Thyroid gland (tissue), 4 donors: ENCODE measurements at regions not wholly inside any gene's neighbourhood (a gene's known extent, or its start where the extent isn't known, plus 50 kb on each side); places are given as distances from the start of the nearest gene placed in this dataset.

ENCODE experiments used
- DNase-seq, 2 donors: peaks; one replicate each; pipeline ENCODE4 v3.0.0-alpha.2; 2019
- H3K27ac ChIP-seq, 3 donors: fragments of 200-600 bp; sonication (generic); 1 replicate in 2 of 3; 2 replicates in 1 of 3; pipeline ENCODE4 v1.5.1; 2016 to 2019; ENCODE audit warnings: mild to moderate bottlenecking in 1 of 3, moderate library complexity in 1 of 3
- H3K27me3 ChIP-seq: fragments of 200-600 bp; sonication (generic); one replicate; pipeline ENCODE4 v1.5.1; 2019
- H3K36me3 ChIP-seq, 2 donors: fragments of 200-600 bp; sonication (generic); one replicate each; pipeline ENCODE4 v1.5.1; 2016 to 2019
- H3K4me1 ChIP-seq, 2 donors: fragments of 200-600 bp; sonication (generic); one replicate each; pipeline ENCODE4 v1.5.1; 2017 to 2019
- H3K4me3 ChIP-seq, 3 donors: fragments of 200-600 bp; sonication (generic); replicated peaks in 1 of 3; 1 replicate in 2 of 3; 2 replicates in 1 of 3; pipeline ENCODE4 v1.5.1; 2016; ENCODE audit warnings: mild to moderate bottlenecking in 1 of 3
- H3K9me3 ChIP-seq: fragments of 200-600 bp; sonication (generic); one replicate; pipeline ENCODE4 v1.5.1; 2017
- POLR2A ChIP-seq, 2 donors: fragments of 450-650 bp; IDR thresholded peaks; one replicate each; pipeline ENCODE4 v1.6.1; 2017; ENCODE audit warnings: antibody characterized with exemption in 2 of 2, mild to moderate bottlenecking in 2 of 2, moderate library complexity in 1 of 2
- WGBS, 2 donors: methylation state at CpG; one replicate each; pipeline ENCODE4 v1.1.5; 2017; 5-methylcytosine and 5-hydroxymethylcytosine counted together
- intact Hi-C: fragments of 100-400 bp; cut with DNase I; formaldehyde crosslinking; loops from one replicate; pipeline ENCODE4 v1.15.1; 2023
- TF ChIP-seq, protein P1 (sequence below), 6 experiments: fragments of 200-600 bp in 3 of 6; fragments of 450-650 bp in 3 of 6; sonication (generic) in 3 of 6; IDR thresholded peaks; one replicate each; pipeline ENCODE4 v1.5.1; 2016 to 2019; ENCODE audit warnings: antibody characterized with exemption in 6 of 6, mild to moderate bottlenecking in 2 of 6, inconsistent platforms in 1 of 6, moderate library complexity in 1 of 6

DNA sequence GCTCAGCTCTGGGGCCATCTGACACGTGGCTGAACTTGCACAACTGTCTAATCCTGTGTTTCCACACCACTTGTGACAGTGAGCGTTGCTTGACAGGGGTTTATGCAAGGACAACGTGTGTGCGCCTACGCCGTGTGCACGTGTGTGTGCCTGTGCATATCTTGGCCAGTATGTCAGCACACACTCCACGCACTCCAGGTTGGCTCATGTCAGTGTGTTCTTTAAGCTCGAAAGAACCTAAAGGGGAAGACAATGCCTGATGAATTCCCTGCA lies 85.6 kb upstream of the SALL3 start:
- TF ChIP-seq POLR2A (IDR thresholded peaks at IDR 0.05) = no peak
- TF ChIP-seq, protein P1, sequence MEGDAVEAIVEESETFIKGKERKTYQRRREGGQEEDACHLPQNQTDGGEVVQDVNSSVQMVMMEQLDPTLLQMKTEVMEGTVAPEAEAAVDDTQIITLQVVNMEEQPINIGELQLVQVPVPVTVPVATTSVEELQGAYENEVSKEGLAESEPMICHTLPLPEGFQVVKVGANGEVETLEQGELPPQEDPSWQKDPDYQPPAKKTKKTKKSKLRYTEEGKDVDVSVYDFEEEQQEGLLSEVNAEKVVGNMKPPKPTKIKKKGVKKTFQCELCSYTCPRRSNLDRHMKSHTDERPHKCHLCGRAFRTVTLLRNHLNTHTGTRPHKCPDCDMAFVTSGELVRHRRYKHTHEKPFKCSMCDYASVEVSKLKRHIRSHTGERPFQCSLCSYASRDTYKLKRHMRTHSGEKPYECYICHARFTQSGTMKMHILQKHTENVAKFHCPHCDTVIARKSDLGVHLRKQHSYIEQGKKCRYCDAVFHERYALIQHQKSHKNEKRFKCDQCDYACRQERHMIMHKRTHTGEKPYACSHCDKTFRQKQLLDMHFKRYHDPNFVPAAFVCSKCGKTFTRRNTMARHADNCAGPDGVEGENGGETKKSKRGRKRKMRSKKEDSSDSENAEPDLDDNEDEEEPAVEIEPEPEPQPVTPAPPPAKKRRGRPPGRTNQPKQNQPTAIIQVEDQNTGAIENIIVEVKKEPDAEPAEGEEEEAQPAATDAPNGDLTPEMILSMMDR (IDR thresholded peaks at IDR 0.05) = no peak
- intact Hi-C loops = no loop called here
- no peak overlapping the region for H3K27ac ChIP-seq
- no peaks in the 10 kb centered on the region for H3K4me1 ChIP-seq
- H3K4me3 ChIP-seq = no peak overlapping the region
- H3K36me3 ChIP-seq = no peaks in the 10 kb centered on the region
- 79 to 87% methylated on average over 9 of the region's 9 CpGs for WGBS, 2 donors
- H3K27me3 ChIP-seq = no peaks in the 10 kb centered on the region
- no peak for DNase-seq
- H3K9me3 ChIP-seq = no peaks in the 10 kb centered on the region

DNA sequence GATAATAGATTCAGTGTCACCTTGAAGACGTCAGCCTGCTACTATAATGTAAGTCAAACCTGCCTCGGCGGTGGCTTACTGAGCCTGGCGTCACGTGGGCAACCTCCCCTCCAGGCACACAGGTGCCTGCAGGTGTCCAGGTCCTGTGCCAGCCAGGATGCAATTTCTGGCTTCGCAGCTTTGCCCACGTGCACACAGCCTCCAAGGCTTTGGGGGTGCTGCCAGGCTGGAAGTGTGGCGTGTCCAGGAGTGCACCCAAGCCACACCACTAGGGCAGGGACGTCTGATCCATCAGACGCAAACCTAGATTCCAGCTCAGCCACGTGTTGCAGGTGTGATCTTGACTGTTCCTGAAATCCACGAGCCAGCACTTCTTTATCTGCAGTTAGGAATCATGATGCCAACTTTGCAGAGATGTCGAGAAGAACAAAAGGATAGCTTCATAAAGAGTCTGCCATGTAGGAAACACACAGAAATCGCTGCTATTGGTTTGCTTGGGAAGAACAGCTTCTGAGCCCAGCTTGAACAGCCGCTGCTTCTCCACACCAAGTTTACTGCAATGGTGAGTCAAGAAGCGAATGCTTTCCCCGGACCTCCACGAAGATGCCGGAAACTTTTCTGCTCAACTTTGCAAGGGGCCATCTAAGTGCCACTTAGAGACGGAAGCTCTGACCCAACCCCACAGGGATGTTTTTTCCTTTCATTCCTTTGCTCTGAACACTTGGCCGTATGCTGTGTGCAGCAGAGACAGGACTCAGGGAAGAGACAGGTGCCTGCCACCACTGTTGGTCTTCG lies 84.2 kb upstream of the SALL3 start:
- Histone ChIP-seq H3K4me3 (no peak overlapping the region), H3K9me3 (no peaks in the 10 kb centered on the region), H3K27ac (no peak overlapping the region), H3K36me3 (no peaks in the 10 kb centered on the region), H3K4me1 (no peaks in the 10 kb centered on the region), H3K27me3 (no peaks in the 10 kb centered on the region)
- TF ChIP-seq, protein P1 (IDR thresholded peaks at IDR 0.05) = no peak
- TF ChIP-seq POLR2A (IDR thresholded peaks at IDR 0.05) = no peak
- intact Hi-C loops = no loop called here
- WGBS, 2 donors = 75 to 78% methylated on average over 22 of the region's 22 CpGs
- no peak for DNase-seq

DNA sequence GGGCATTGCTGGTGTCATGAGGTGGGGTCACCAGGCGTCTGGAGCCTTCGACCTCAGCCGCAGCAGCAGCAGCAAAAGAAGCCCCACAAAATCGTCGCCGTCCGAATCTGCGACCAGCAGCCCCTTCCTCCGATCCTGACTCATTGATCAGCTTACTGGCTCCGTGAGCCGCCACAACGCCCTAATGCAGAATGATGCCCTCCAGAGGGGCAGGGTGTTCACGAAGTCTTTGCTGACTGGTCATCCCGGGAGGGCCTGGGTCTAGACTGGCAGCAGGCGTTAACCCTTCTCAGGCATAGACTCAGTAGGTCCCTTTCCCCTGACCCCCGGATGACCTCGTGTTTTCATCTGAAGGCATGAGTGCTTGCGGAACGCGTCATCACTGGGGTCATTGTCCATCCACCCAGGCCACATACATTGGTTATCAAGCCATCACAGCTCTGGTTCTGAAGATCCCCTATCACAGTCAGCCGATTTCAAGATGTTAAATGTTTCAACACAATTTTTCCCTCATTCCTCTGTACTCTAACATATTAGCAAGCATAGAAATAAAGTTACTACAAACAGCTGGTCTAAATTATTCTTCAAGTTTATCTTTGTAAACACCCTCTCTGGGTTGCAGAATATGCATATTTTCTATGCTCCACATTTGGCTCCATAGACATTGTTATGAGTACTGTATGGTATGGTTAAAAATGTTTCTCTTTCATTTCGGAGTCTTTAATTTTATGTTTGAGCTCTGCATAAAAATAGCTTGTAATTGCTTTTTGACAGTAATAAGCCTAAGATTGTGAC lies 83.3 kb upstream of the SALL3 start:
- no peak for TF ChIP-seq POLR2A (IDR thresholded peaks at IDR 0.05)
- no peaks in the 10 kb centered on the region for H3K9me3 ChIP-seq
- intact Hi-C loops = no loop called here
- 85 to 90% methylated on average over 22 of the region's 22 CpGs for WGBS, 2 donors
- no peak for DNase-seq
- no peak overlapping the region for H3K4me3 ChIP-seq
- H3K36me3 ChIP-seq = no peaks in the 10 kb centered on the region
- H3K4me1 ChIP-seq = no peaks in the 10 kb centered on the region
- H3K27me3 ChIP-seq = no peaks in the 10 kb centered on the region
- H3K27ac ChIP-seq = no peak overlapping the region

DNA sequence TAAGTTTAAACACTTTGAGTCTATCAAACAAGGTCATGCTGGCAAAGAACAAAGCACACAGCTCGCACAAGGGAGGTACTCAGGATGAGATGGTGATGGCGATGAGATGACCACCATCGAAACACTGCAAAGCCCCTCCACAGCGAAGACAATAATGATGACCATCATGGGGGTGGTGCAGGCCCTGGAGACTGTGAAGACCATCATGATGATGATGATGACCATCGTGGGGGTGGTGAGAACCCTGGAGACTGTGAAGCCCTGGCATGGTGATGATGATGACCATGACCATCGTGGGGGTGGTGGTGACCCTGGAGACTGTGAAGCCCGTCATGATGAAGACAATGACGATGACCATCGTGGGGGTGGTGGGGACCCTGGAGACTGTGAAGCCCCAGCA lies 81.6 kb upstream of the SALL3 start:
- no peaks in the 10 kb centered on the region for H3K27me3 ChIP-seq
- no peaks in the 10 kb centered on the region for H3K36me3 ChIP-seq
- no peaks in the 10 kb centered on the region for H3K4me1 ChIP-seq
- whole genome bisulfite sequencing, 2 donors = 86 to 93% methylated on average over 9 of the region's 9 CpGs
- no peak for DNase-seq
- intact Hi-C loops = no loop called here
- H3K9me3 ChIP-seq = no peaks in the 10 kb centered on the region
- H3K27ac ChIP-seq = no peak overlapping the region
- TF ChIP-seq, protein P1 (IDR thresholded peaks at IDR 0.05) = no peak
- TF ChIP-seq POLR2A (IDR thresholded peaks at IDR 0.05) = no peak
- H3K4me3 ChIP-seq = no peak overlapping the region

DNA sequence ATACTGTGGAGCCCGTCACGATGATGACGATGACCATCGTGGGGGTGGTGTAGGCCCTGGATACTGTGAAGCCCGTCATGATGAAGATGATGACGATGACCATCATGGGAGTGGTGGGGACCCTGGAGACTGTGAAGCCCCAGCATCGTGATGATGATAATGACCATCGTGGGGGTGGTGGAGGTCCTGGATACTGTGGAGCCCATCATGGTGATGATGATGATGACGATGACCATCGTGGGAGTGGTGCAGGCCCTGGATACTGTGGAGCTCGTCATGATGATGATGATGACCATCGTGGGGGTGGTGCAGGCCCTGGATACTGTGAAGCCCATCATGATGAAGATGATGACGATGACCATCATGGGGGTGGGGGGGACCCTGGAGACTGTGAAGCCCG lies 81.0 kb upstream of the SALL3 start:
- intact Hi-C loops = no loop called here
- Histone ChIP-seq H3K4me1 (no peaks in the 10 kb centered on the region), H3K27me3 (no peaks in the 10 kb centered on the region), H3K9me3 (no peaks in the 10 kb centered on the region), H3K27ac (no peak overlapping the region), H3K4me3 (no peak overlapping the region), H3K36me3 (no peaks in the 10 kb centered on the region)
- TF ChIP-seq, protein P1 (IDR thresholded peaks at IDR 0.05) = no peak
- no peak for TF ChIP-seq POLR2A (IDR thresholded peaks at IDR 0.05)
- 87 to 91% methylated on average over 14 of the region's 14 CpGs for WGBS, 2 donors
- no peak for DNase-seq
